Activated CD8-positive, alpha-beta memory T cell treated with anti-CD3 and anti-CD28 coated beads, Interleukin-2, amount 50 U/mL, for 48 hours (primary cell): ENCODE measurements at regions not wholly inside any gene's neighbourhood (a gene's known extent, or its start where the extent isn't known, plus 50 kb on each side); places are given as distances from the start of the nearest gene placed in this dataset.

Source experiments
- DNase-seq: peaks from one replicate; pipeline ENCODE4 v3.0.0-alpha.2; 2020

DNA sequence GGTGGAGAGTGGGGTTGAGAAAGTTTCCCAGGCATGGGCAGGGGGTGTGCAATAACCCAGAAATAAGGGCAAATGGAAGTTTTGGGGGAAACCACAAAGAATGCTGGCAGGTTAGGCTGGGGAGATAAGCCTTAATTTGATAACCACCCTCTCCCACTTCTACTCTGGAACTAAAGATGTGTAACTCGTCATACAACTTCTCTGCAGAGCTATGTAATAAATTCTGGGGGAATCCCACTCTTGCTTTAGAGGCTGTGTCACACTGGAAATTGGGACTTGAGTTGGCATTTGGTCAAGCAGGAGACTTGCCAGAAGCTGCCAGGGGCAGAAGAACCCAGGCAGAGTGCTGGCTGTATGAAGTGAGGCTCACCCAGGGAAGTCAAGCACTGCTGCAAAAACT lies 170.9 kb upstream of the CPEB2 start:
- DNase-seq: no peak

DNA sequence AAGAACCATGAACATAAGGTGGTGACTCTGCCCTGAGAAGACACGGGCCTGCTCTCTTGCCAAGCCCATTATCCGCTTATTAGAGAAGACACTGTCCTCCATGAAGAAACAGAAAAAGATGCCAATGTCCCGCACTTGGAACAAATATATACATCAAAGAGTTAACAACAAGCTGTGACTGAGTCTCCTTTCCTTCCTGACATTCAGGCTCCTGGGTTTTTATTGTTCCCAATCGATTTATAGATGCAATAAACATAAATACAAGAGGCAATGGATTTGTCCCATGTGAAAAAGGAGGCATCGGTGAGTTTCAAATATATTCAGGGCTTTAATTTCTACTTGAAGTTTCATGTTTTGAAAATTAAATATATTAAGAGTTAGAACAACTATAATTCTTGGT lies 169.2 kb upstream of the CPEB2 start:
- no peak for DNase-seq

DNA sequence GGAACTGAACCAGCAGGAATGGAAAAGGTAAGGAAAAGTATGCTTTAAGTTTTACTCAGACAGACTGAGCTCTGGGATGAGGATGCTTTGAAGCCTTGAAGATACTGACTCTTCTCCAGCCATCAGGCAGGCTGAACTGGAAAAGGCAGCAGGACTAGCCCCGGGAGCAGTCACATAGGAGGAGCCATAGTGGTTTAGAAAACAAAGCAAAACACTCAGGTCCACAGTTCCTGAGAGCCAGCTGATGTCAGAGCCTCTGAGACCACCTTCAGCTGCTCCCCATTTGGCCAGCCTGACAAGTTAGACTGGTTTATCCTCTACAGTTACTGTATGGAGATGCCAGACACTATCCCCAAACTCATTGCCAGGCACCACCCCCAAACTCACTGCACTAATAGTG lies 167.9 kb upstream of the CPEB2 start:
- no peak for DNase-seq

DNA sequence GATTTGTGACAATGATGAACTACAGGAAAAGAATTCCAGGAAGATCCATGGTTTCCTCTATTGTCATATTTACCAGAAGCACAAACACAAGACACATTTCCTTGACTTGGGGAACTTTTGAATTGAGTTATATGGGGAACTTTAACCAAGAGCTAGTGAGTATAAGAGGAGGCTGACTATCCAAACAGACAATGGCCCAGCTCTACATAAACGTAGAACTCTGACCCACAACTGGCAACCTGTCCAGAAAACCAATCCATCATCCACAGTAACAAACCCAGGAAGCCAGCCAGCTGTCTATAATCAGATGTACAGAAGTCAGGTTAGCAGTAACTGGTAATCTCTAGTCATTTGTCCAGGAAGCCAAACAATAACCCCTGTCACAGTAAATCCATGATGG lies 167.0 kb upstream of the CPEB2 start:
- DNase-seq: no peak

- DNase-seq: no peak
These were observed 166.4 kb upstream of the CPEB2 start for GRCh38 chr4:14835708-14836425.

GRCh38 chr4:14837860-14838259 lies 164.4 kb upstream of the CPEB2 start:
- no peak for DNase-seq

DNA sequence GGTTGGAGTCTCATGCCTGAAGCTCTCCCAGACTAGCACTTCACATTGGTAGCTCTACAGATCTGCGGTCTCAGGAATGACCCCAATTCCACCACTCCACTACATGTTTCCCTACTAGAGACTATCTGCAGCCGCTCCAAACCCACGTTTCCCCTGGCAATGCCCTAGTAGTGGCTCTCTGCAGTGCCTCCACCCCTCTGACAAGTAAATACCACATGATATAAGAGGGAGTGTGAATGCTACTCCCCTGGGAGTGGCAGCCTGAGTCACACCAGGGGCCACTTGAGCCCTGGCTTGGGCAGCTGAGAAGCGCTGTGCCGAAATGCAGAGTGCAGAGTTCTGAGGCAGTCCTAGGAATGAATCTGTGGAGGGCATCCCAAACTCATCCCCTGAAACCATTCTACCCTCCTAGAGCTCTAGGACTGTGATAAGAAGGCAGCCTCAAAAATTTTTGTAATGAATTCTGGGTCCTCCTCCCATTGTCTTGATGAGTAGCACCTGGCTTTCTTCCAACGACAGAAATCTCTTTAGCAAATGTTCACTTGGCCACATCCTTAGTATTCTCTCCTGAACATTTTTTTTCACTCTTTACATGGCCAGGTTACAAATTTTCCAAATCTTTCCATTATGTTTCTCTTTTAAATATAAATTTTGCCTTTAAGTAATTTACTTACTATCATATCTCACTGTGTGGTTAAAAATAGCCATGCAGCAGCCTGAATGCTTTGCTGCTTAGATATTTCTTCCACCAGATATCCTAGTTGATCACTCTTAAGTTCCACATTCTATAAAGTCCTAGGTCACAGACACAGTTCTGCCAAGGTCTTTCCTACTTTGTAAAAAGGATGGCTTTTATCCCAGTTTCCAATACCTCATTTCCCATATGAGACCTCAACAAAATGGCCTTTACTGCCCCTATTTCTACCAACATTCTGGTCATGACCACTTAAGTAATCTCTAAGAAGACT lies 160.2 kb upstream of the CPEB2 start:
- DNase-seq: no peak

DNA sequence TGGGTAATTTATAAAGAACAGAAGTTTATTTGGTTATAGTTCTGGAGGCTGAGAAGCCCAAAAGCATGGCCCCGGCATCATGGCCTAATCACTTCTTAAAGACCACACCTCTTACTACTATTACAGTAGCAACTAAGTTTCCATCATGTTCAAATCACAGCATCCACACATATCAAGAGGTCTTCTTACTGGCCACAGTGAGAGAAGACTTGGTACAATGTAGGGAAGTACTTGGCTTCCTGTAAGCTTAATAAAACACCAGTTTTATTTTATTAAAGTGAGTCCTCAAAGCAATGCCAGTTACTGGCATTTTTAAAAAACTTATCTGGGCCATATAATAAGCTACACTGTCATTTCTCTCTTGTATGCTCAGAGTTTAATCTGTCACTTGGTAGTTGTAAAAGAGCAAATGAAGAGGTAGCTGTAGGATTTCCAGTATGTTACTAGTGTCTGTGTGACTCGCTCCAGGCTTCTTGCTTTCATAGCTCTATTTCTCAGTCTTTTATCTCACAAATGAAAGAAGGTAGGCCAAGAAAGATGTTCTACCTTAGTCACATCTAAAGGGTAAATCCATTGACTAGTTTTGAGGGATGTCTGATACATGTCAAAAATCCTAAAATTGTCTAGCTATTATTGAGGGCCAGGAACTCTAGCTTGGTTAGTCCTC lies 159.2 kb upstream of the CPEB2 start:
- DNase-seq: no peak

DNA sequence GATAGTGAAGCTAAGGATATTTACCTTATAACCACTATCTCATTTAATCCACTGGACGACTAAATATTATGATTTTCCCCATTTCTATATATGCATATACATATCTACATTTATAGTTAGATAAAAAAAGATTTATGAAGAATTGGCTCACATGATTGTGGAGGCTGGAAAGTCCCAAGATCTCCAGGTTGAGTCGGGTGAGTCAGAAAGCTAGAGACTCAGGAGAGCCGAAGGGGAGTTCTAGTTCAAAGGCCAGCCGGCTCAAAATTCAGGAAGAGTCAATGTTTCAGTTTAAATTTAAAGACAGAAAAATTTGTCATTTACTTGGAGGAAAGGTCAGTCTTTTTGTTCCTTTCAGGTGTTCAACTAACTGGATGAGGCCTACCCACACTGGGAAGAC lies 158.2 kb upstream of the CPEB2 start:
- DNase-seq: no peak

- no peak for DNase-seq
These were observed 154.1 kb upstream of the CPEB2 start for GRCh38 chr4:14848229-14848628.

- DNase-seq: no peak
These were observed 151.7 kb upstream of the CPEB2 start for GRCh38 chr4:14850455-14851097.

DNA sequence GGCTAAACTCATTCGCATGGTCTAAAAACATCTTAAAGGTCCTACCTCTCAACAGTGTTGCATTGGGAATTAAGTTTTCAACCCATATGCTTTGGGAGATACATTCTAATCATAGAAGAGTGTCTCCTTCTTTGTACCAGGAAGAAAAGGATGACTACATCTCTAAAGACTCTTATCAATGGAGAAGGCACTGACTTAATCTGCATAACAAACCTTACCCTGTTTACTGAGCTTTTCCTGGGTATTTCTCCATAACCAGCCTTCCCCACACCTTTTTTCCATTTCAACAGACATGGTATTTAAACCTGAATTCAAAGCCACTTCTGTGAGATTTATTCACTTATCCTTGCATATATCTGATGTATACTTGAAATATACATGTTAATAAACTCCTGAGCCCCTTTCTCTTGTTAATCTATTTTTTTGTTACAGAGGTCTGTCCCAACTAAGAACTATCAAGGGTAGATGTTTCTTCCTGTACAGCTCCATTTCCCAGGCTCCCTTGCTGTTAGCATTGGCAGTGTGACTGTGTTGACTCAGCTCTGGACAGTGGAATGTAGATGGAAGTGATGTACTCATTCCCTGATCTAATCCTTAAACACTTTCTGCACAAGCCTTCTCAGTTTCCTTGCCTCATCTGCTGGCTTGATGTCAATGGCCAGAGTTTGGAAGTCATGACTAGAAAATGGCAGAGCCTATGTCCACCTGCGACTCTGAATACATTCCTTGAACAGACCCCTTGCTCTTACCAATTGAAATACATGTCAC lies 148.9 kb upstream of the CPEB2 start:
- DNase-seq: no peak

DNA sequence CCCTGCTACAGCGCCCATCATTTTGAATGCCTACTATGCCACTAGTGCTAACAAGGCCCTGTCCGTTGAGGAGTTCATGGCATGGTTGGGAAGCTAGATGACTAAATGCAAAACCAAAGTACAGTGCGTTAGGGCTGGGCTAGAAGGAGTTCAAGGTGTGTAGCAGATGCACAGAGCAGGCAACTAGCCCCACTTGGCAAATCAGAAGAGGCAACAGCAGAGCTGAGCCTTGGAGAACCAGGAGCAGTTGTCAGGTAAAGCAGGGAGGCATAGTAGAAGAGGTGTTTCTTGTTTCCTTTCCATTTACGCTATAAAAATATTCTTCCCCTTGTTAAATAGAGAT lies 146.6 kb upstream of the CPEB2 start:
- no peak for DNase-seq

- DNase-seq: peak; percentile 61
These were observed 146.0 kb upstream of the CPEB2 start for GRCh38 chr4:14856062-14856933.

GRCh38 chr4:14856934-14857235 lies 145.4 kb upstream of the CPEB2 start:
- DNase-seq: no peak

- DNase-seq: no peak
These were observed 144.8 kb upstream of the CPEB2 start for GRCh38 chr4:14857475-14857874.

DNA sequence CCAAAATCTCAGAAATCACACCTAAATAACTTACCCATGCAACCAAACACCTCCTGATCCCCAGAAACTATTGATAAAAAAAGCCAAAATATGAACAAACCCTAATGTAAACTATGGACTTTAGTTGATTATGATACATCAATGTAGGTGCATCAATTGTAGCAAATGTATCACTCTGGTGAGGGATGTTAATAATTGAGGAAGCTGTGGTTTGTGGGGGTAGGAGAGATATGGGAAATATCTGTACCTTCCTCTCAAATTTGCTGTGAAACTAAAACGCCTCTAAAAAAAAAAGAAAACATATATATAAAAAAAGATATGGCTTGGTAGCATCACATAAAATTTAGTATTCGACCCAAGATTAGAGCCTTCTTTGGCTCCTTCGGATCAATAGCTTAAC lies 144.3 kb upstream of the CPEB2 start:
- DNase-seq: no peak

DNA sequence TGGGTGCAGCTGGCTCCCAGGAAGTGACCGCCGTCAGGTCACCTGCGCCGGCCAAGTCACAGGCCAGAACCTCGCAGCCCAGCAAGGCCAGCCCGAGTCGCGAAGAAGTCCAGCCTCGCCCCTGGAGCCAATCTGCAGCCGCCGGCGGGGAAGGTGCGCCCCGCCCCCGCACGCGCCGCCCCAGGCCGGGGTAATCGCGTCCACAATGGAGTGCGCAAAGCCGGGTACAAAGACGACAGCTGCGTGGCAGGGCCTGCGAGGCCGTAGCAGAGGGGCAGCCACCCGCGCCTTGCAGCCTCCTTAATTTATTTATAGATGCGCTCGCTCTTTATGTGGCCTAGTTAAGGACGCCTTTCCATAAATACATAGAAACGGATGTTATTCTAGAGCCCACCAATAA lies 139.4 kb upstream of the CPEB2 start:
- no peak for DNase-seq

DNA sequence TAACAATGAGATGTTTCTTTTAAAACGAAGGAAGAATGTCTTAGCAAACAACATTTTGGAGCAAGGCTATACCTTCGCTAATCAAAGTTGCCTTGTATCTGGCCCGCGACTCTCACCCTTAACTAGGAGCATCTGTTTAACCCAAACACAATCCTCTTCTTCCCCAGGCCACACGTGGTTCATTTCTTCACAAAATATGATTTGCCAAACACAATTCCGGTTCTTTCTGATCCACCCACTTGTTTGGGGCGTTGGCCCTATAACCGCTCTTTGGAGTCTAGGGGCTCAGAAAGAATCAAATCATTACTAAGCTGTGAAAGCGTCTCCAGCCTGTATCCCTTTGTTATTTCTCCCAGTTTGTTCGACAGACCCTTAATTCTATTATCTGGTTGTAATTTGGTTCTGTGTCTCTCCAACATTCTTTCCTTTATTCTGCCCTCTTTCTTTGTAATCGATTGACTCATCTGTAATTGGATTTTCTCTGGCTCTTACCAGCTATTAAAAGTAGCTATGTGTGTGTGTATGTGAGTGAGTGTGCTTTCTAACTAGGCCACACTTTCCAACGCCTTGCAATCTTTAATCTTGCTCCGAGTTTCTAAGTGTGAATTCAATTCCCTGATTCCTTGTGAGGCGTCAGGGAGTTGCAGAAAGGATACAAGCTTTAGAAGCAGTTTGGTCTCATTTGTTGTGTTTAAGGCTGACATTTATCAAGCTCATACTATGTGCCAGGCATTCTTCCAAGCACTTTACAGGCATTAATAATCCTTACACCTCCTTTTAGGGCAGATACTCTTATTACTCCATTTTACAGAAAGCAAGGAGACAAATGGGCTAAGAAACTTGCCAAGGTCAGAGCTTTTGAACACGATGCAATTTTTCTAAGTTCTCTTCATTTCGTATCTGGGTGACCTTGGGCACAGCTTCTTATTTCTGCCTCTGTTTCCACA lies 138.6 kb upstream of the CPEB2 start:
- no peak for DNase-seq

- DNase-seq: no peak
These were observed 137.8 kb upstream of the CPEB2 start for GRCh38 chr4:14864365-14865030.
